Loucy (cell line): ENCODE measurements at regions not wholly inside any gene's neighbourhood (a gene's known extent, or its start where the extent isn't known, plus 50 kb on each side); places are given as distances from the start of the nearest gene placed in this dataset.

Experiments
- EZH2phosphoT487 ChIP-seq: fragments of 200-600 bp; IDR thresholded peaks from 2 replicates; pipeline ENCODE4 v1.6.1; 2018; ENCODE audit warnings: antibody characterized with exemption, mild to moderate bottlenecking, moderate library complexity, borderline replicate concordance
- TF ChIP-seq, protein P1 (sequence below): fragments of 200-600 bp; sonication (generic); conservative IDR thresholded peaks from 2 replicates; pipeline ENCODE4 v1.5.1; 2014; ENCODE audit warnings: mild to moderate bottlenecking, antibody characterized with exemption, low read length

DNA sequence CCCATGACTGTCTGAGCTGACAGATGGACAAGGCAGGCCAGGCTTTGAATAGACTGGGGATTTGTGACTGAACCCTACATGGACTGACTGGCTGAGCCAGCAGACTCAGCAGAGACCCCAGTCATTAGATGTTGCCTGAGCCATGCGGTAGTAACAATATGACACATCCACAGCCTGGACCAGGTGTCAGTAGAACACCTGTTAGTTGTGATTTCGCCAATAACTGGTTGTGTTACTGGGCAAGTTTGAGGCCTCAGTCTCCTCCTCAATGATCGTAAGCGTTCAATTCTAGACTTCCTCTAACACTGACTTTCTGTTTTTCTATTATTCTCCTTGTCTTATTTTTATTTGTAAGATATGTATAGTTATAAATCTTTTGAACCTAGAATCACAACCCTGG is 311.9 kb upstream of the MAP3K7 start:
- TF ChIP-seq, protein P1, sequence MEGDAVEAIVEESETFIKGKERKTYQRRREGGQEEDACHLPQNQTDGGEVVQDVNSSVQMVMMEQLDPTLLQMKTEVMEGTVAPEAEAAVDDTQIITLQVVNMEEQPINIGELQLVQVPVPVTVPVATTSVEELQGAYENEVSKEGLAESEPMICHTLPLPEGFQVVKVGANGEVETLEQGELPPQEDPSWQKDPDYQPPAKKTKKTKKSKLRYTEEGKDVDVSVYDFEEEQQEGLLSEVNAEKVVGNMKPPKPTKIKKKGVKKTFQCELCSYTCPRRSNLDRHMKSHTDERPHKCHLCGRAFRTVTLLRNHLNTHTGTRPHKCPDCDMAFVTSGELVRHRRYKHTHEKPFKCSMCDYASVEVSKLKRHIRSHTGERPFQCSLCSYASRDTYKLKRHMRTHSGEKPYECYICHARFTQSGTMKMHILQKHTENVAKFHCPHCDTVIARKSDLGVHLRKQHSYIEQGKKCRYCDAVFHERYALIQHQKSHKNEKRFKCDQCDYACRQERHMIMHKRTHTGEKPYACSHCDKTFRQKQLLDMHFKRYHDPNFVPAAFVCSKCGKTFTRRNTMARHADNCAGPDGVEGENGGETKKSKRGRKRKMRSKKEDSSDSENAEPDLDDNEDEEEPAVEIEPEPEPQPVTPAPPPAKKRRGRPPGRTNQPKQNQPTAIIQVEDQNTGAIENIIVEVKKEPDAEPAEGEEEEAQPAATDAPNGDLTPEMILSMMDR, result no peak
- no peak for TF ChIP-seq EZH2phosphoT487
